Panc1 (cell line): ENCODE measurements at regions not wholly inside any gene's neighbourhood (a gene's known extent, or its start where the extent isn't known, plus 50 kb on each side); places are given as distances from the start of the nearest gene placed in this dataset.

Experiments
- ATAC-seq: fragments of 200-7000 bp; cut with Tn5 transposase; 2 replicates; pipeline ENCODE4 v1.9.1; 2020; ENCODE audit warnings: mild to moderate bottlenecking, moderate library complexity
- BruUV-seq: library from RNA; stranded (reverse); fragments of 400-500 nt; replicated peaks from 2 replicates; lab custom pipeline; 2021; lab: Mats Ljungman, UMichigan
- CTCF ChIA-PET: fragments of 300-600 bp; sonication (Branson Sonifier 250); formaldehyde crosslinking; loops from one replicate; lab custom pipeline; 2022; ENCODE audit warnings: antibody characterized with exemption; lab: Charles Lee
- POLR2A ChIA-PET: fragments of 300-600 bp; sonication (Branson Sonifier 250); formaldehyde crosslinking; loops from one replicate; lab custom pipeline; 2022; ENCODE audit warnings: antibody characterized with exemption; lab: Charles Lee
- DNase-seq: peaks from one replicate; pipeline ENCODE4 v3.0.0-alpha.2; 2010; ENCODE audit warnings: low read depth, low spot score
- H3K27ac ChIP-seq: 2 replicates; pipeline ENCODE4 v1.5.1; 2011; ENCODE audit warnings: mild to moderate bottlenecking, low read length, inconsistent platforms
- H3K27me3 ChIP-seq: fragments of 200-500 bp; sonication (Bioruptor generic); 2 replicates; pipeline ENCODE4 v1.6.0; 2014; ENCODE audit warnings: low read length, inconsistent platforms; ENCODE audit not compliant: control insufficient read depth, insufficient read depth
- H3K36me3 ChIP-seq: fragments of 200-500 bp; sonication (Bioruptor generic); 2 replicates; pipeline ENCODE4 v1.5.1; 2014; ENCODE audit warnings: inconsistent platforms, mild to moderate bottlenecking, low read length, moderate library complexity; ENCODE audit not compliant: control insufficient read depth, insufficient read depth
- H3K4me1 ChIP-seq: 2 replicates; pipeline ENCODE4 v1.5.1; 2011; ENCODE audit warnings: inconsistent platforms, mild to moderate bottlenecking, low read length, moderate library complexity; ENCODE audit not compliant: control insufficient read depth, insufficient read depth
- H3K4me3 ChIP-seq, 2 experiments: 2 replicates each; pipeline ENCODE4 v1.5.1; 2011 to 2012; ENCODE audit warnings: low read depth in 2 of 2, low read length in 2 of 2, mild to moderate bottlenecking in 2 of 2, inconsistent platforms in 1 of 2, moderate library complexity in 1 of 2
- H3K9me3 ChIP-seq: fragments of 200-500 bp; sonication (Bioruptor generic); 2 replicates; pipeline ENCODE4 v1.5.1; 2014; ENCODE audit warnings: low read depth, mild to moderate bottlenecking, inconsistent platforms, low read length, moderate library complexity; ENCODE audit not compliant: control insufficient read depth, insufficient read depth
- POLR2AphosphoS5 ChIP-seq: IDR thresholded peaks from 2 replicates; pipeline ENCODE4 v1.6.1; 2012; ENCODE audit warnings: mild to moderate bottlenecking, low read depth, low read length, moderate library complexity
- SIN3A ChIP-seq: IDR thresholded peaks from 2 replicates; pipeline ENCODE4 v1.6.1; 2012; ENCODE audit warnings: low read depth, mild to moderate bottlenecking, low read length, moderate library complexity, borderline replicate concordance; ENCODE audit not compliant: insufficient read depth
- TCF7L2 ChIP-seq: IDR thresholded peaks from 2 replicates; pipeline ENCODE4 v1.6.1; 2011; ENCODE audit warnings: mild to moderate bottlenecking, low read depth, low read length, inconsistent platforms
- in situ Hi-C: cut with HindIII; loops from 2 replicates; pipeline ENCODE4 v1.10.0; 2016; ENCODE audit warnings: low sequenced_read_pairs, low pct_unique_long_range_greater_than_20kb
- intact Hi-C: fragments of 100-400 bp; cut with micrococcal nuclease; formaldehyde crosslinking; loops from one replicate; pipeline ENCODE4 v1.10.0; 2022; ENCODE audit not compliant: unreplicated experiment
- TF ChIP-seq, protein P1 (sequence below): fragments of 450-650 bp; IDR thresholded peaks from 2 replicates; pipeline ENCODE4 v1.5.1; 2017; ENCODE audit warnings: mild to moderate bottlenecking
- TF ChIP-seq, protein P2 (sequence below), 2 experiments: IDR thresholded peaks; 2 replicates each; pipeline ENCODE4 v1.6.1; 2011 to 2012; ENCODE audit warnings: low read depth in 2 of 2, control low read depth in 1 of 2, low read length in 1 of 2, mild to moderate bottlenecking in 1 of 2, moderate library complexity in 1 of 2; ENCODE audit not compliant: insufficient read depth in 1 of 2

DNA sequence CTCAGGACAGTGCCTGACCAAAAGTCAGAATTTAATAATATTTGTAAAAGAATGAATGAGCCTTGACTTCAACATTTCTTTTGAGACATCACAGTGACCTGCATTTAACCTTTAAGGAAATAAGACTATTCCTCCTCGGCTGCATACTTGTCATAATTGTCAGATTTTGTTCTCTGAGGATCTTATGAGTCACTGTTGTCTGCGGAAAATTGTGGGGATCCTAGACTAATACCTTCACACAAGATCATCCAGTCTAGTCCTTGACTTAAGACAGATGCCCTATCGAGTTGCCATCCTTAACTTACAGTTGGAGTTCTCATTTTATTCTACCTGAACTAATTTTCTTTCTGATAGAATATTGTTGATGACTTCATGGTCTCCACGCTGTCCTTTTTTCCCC, 198.4 kb downstream of the DLEU7 start:
- H3K4me1 ChIP-seq = no peaks in the 10 kb centered on the region
- BruUV-seq = no TSS peak
- no peak overlapping the region for H3K4me3 ChIP-seq
- POLR2A ChIA-PET = no interaction called here
- ATAC-seq = no peak
- CTCF ChIA-PET = no interaction called here
- no peak for DNase-seq
- no peaks in the 10 kb centered on the region for H3K36me3 ChIP-seq
- in situ Hi-C loops = no loop called here
- H3K27ac ChIP-seq = no peak overlapping the region
- H3K27me3 ChIP-seq = no peaks in the 10 kb centered on the region
- no peaks in the 10 kb centered on the region for H3K9me3 ChIP-seq
- no peak for TF ChIP-seq TCF7L2
- TF ChIP-seq, protein P1, sequence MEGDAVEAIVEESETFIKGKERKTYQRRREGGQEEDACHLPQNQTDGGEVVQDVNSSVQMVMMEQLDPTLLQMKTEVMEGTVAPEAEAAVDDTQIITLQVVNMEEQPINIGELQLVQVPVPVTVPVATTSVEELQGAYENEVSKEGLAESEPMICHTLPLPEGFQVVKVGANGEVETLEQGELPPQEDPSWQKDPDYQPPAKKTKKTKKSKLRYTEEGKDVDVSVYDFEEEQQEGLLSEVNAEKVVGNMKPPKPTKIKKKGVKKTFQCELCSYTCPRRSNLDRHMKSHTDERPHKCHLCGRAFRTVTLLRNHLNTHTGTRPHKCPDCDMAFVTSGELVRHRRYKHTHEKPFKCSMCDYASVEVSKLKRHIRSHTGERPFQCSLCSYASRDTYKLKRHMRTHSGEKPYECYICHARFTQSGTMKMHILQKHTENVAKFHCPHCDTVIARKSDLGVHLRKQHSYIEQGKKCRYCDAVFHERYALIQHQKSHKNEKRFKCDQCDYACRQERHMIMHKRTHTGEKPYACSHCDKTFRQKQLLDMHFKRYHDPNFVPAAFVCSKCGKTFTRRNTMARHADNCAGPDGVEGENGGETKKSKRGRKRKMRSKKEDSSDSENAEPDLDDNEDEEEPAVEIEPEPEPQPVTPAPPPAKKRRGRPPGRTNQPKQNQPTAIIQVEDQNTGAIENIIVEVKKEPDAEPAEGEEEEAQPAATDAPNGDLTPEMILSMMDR = no peak
- no peak for TF ChIP-seq SIN3A
- TF ChIP-seq, protein P2, sequence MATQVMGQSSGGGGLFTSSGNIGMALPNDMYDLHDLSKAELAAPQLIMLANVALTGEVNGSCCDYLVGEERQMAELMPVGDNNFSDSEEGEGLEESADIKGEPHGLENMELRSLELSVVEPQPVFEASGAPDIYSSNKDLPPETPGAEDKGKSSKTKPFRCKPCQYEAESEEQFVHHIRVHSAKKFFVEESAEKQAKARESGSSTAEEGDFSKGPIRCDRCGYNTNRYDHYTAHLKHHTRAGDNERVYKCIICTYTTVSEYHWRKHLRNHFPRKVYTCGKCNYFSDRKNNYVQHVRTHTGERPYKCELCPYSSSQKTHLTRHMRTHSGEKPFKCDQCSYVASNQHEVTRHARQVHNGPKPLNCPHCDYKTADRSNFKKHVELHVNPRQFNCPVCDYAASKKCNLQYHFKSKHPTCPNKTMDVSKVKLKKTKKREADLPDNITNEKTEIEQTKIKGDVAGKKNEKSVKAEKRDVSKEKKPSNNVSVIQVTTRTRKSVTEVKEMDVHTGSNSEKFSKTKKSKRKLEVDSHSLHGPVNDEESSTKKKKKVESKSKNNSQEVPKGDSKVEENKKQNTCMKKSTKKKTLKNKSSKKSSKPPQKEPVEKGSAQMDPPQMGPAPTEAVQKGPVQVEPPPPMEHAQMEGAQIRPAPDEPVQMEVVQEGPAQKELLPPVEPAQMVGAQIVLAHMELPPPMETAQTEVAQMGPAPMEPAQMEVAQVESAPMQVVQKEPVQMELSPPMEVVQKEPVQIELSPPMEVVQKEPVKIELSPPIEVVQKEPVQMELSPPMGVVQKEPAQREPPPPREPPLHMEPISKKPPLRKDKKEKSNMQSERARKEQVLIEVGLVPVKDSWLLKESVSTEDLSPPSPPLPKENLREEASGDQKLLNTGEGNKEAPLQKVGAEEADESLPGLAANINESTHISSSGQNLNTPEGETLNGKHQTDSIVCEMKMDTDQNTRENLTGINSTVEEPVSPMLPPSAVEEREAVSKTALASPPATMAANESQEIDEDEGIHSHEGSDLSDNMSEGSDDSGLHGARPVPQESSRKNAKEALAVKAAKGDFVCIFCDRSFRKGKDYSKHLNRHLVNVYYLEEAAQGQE (IDR thresholded peaks at IDR 0.05; ENCODE audit: insufficient read depth in 1 of 2, low read depth in 2 of 2, low read length in 1 of 2) = no peak
- no peak for TF ChIP-seq POLR2AphosphoS5
- intact Hi-C loops = no loop called here

DNA sequence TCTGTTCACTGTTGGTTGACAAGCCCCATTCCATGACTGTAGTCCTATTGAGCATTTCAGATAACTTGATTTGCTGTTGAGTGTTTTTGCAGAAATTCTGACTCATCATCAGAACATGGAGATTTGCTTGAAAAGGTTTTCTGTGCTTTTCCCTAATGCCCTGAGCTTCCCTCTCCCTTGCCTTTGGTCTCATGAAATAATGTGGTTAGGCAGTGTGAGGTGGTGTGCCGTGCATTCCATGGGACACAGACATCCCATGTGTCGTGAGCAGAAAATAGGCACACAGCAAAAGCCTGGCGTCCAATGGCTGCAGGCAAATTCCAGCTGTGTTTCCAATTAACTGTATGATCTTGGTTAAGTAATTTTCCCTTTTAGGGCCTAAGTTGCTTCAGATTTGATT, 197.4 kb downstream of the DLEU7 start:
- no peak for ATAC-seq
- TF ChIP-seq SIN3A (no peak), POLR2AphosphoS5 (no peak), TCF7L2 (no peak)
- TF ChIP-seq, protein P1 = no peak
- TF ChIP-seq, protein P2 (IDR thresholded peaks at IDR 0.05; ENCODE audit: insufficient read depth in 1 of 2, low read depth in 2 of 2, low read length in 1 of 2) = no peak
- ChIA-PET POLR2A (no interaction called here), CTCF (no interaction called here)
- H3K4me1 ChIP-seq = no peaks in the 10 kb centered on the region; the same call in 1 of the 2 replicates
- no peaks in the 10 kb centered on the region for H3K36me3 ChIP-seq
- BruUV-seq = no TSS peak
- H3K9me3 ChIP-seq = no peaks in the 10 kb centered on the region
- no peak overlapping the region for H3K4me3 ChIP-seq
- in situ Hi-C loops = no loop called here
- no peak overlapping the region for H3K27ac ChIP-seq
- no peaks in the 10 kb centered on the region for H3K27me3 ChIP-seq
- intact Hi-C loops = no loop called here
- no peak for DNase-seq
